CD4-positive, alpha-beta T cell treated with Interferon alpha-2 for 1 hour (primary cell): ENCODE measurements at regions not wholly inside any gene's neighbourhood (a gene's known extent, or its start where the extent isn't known, plus 50 kb on each side); places are given as distances from the start of the nearest gene placed in this dataset.

Experiments
- DNase-seq, 2 donors: peaks; one replicate each; pipeline ENCODE4 v3.0.0-alpha.2; 2020 to 2022

- no peak for DNase-seq
These were observed 364.5 kb upstream of the DAB1 start for GRCh38 chr1:57788313-57788712.

DNA sequence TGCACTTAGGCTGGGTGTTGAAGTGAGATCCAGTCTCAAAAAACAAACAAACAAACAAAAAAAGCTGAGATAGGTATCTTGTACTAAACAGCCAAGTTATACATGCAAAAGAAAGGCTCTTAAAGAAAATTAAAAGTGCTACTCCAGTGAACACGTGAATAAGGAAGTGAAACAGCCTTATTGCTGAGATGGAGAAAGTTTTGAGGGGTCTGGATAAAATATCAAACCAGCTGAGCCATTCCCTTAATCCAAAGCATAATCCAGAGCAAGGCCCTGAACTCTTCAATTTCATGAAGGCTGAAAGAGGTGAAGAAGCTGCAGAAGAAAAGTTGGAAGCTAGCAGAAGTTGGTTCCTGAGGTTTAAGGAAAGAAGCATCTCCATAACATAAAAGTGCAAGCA is 360.5 kb upstream of the DAB1 start:
- no peak for DNase-seq

DNA sequence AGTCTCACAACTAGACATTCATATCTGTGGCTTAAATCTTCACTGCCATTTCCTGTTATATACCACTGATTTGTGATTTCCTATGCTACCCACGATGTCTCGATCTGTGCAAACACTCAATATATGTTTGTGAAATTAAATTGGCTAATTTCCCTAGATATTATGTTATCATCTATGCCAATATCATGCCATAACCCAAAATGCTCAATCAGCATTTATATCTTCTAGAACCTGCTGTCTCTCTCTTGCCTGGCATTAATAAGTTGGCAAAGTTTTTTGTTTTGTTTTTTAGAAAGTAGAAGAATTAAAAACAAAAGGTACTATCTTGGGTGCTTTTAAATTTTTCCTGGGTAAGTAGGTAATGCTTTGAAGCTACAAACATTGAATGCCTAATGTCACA is 358.5 kb upstream of the DAB1 start:
- DNase-seq = no peak

- no peak for DNase-seq
These were observed 348.8 kb upstream of the DAB1 start for GRCh38 chr1:57772580-57773195.

DNA sequence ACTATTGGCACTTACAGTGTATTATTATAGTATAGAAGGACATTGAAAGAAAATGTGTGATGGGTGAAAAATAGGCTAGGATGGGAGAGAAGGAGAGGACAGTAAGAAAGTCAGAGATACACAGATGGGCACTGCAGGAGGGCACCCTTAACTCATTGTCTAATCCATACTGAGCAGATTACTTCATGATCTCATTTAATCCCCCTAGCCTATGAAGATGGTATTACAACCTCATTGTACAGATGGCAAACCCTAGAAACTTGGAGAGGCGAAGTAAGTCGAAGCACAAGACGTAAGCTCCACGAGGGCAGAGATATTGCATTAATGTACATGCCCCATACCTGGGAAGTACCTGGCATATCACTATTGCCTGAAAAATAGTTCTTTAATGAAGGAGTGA is 346.9 kb upstream of the DAB1 start:
- DNase-seq = no peak

DNA sequence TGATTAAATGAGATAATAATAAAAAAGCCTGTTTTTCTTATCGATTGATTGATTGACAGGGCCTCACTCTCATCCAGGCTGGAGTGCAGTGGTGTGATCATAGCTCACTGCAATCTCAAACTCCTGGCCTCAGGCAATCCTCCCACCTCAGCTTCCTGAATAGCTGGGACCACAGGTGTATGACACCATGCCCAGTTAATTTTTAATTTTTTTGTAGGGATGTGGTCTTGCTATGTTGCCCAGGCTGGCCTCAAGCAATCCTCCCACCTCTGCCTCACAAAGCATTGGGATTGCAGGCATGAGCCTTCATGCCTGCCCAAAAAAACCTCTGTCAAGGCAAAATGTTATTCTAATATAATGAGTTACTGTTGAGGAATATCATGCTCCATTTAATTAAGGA is 346.4 kb upstream of the DAB1 start:
- no peak for DNase-seq

DNA sequence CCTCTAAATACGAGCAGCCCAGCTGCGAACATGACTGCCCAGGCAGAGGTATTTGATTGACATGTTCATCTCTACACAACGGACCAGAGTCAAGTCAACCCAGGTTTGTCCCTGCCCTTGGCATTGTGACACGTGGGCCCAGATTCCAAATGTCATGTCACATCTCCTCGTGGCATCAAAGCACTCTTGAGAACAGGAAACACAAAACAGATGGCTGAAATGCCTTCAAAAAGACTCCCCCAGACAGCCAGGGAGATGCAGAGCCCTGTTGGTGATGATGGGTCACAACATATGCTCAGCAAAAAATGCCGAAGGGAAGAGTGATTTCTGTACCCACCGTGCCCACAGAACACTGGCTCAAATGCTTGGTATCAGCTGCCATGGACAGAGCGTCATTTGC is 337.8 kb upstream of the DAB1 start:
- no peak for DNase-seq

- DNase-seq = no peak
These were observed 329.0 kb upstream of the DAB1 start for GRCh38 chr1:57752843-57753242.

- no peak for DNase-seq
These were observed 324.9 kb upstream of the DAB1 start for GRCh38 chr1:57748719-57749118.

DNA sequence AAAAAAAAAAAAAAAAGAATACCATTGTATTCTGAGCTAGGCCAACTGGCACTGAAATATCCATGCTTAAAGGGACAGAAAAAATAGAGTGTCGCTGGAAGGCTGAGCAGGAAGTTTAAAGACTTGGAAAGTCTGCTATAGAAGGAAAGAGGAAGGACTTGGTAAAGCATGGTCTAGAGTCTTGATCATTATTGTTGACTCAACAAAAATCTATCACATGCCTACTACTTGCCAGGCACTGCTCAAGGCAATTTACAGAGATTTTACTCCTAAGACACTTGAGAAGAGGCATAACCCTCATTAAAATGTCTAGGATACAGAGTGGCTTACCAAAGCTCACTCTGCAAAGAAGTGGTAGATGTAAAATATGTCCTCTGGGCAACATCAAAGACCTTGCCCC is 324.0 kb upstream of the DAB1 start:
- no peak for DNase-seq

GRCh38 chr1:57741521-57741920 is 317.7 kb upstream of the DAB1 start:
- no peak for DNase-seq

GRCh38 chr1:57736940-57737339 is 313.1 kb upstream of the DAB1 start:
- no peak for DNase-seq

- DNase-seq = no peak
These were observed 305.3 kb upstream of the DAB1 start for GRCh38 chr1:57729181-57729580.

- no peak for DNase-seq
These were observed 303.3 kb upstream of the DAB1 start for GRCh38 chr1:57727121-57727520.

GRCh38 chr1:57725318-57725717 is 301.5 kb upstream of the DAB1 start:
- no peak for DNase-seq

- DNase-seq = no peak
These were observed 300.7 kb upstream of the DAB1 start for GRCh38 chr1:57724535-57724934.

DNA sequence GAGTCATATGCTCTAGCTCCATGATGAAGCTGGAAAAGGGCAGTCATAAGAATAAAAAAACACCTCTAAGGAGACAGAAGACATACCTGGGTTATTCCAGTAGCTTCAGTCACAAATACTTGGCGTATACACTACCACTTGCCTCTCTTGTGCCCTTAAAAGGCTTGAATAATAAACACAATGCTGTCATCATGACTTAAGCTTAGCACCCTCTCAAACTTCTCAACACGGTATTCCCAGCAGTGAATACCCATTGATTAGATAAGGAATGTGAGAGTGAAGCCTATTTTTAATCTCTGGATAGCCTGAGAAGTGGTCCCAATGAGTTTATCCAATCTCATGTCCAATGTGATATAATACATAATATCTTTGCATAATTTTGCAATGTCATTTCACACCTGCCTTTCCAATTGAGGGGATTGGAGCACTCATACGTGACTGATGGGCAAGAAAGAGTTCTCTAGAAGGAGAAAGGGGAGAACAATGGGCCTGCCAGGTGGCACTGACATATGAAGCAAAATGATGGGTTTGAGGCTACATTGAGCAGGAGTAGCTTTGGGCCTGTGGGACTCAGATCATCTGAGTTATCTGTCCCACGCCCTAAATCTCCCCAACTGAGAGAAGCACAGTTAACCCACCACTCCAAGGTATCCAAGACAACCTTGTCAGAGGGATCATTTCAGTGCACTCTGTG is 298.6 kb upstream of the DAB1 start:
- DNase-seq = no peak

DNA sequence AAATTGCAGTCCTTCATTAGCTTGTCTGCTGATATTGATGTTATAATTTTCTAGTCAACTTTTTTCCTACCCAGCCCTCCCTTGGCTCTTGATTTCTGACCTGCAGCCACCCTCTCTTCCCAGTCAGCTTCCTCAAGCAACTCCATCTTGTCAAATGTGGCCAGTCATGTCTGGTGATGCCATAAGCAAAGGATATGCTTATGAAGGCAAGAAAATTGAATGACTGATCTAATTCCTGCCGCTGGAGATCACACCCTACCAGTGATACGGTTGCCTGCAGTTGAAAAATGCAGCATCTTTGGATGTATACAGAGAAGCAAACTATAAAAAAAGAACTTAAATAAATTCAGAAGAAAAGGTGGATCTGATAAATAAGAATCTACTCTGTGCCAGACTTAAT is 297.1 kb upstream of the DAB1 start:
- no peak for DNase-seq

GRCh38 chr1:57719274-57719673 is 295.4 kb upstream of the DAB1 start:
- no peak for DNase-seq

DNA sequence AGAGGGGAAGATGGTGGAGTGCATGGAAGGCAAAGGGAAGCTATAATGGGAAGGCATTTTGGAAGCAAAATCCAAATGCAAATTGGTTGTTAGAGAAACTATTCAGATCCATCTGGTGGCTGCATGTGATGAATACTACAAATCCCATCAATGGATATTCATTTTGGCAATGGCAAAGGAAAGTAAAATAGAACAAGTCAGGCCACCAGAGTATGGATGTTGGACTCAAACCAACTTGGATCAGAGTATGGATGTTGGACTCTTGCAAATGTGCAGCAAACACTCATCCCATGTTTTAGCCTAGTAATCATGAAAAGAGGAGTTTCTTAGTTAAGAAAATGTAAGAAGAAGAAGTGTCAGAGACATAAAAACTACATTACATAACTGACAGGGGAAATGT is 289.6 kb upstream of the DAB1 start:
- DNase-seq = no peak

DNA sequence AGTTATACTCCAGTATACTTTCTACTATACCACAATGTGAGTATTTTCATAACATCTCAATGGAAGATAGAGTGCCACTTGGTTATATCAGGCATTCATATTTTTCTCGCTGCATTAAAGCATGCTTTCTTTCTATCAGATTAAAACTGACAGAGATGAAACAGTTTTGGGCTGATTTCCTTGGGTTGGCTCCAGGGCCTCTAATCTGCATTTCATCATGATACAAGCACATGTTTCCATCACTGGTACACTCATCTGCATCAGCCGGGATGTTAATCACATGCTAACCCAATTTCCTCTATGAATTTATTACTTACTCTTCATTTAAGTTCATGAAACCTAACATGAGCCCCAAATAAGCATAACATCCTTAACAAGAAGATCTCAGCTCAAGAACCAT is 289.0 kb upstream of the DAB1 start:
- no peak for DNase-seq

- no peak for DNase-seq
These were observed 287.5 kb upstream of the DAB1 start for GRCh38 chr1:57711326-57711725.

DNA sequence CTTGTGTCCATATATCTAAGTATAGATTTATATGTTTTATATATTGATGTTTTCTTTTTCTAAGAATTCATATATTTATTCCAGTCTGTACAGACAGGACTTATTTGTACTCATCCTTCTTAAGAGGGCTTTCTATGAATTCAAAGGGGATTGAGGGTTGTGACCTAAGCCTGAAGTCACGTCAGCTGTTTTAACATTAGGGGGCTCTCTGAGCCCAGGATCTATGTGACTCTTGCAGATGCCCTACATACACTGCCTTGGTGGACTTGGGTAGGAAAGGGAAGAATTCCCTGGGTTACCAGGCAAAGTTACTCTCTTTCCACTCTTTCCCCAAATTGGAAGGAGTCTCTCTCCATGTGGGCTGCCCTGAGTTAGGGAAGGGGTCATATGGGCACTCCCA is 283.8 kb upstream of the DAB1 start:
- DNase-seq = no peak

DNA sequence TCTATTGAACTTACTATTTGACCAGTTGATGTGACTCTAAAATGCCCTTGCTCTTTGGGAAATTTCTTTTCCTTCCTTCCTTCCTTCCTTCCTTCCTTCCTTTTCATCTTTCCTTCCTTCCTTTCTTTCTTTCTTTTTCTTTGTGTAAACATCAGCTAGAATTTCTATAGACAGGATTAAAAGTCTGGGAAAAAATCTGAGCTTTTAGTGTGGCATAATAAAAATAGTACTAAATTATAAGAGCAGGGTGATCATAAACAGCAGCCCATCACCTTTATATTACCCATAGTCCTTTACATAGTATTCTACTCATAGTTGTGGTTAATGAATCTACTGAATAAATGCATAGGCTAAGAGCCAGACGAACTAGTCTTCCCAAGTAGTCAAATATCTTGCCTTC is 281.0 kb upstream of the DAB1 start:
- no peak for DNase-seq

- DNase-seq = no peak
These were observed 280.4 kb upstream of the DAB1 start for GRCh38 chr1:57704231-57704630.
